Uterus (tissue), 3 donors: ENCODE measurements at regions not wholly inside any gene's neighbourhood (a gene's known extent, or its start where the extent isn't known, plus 50 kb on each side); places are given as distances from the start of the nearest gene placed in this dataset.

Experiments used
- DNase-seq, 2 donors: peaks; one replicate each; pipeline ENCODE4 v3.0.0-alpha.2; 2019 to 2020
- H3K27ac ChIP-seq, 2 donors: fragments of 200-600 bp; sonication (generic); 1 replicate in 1 of 2; 2 replicates in 1 of 2; pipeline ENCODE4 v1.5.1; 2016 to 2018
- H3K27me3 ChIP-seq, 2 donors: fragments of 200-600 bp; sonication (generic); one replicate each; pipeline ENCODE4 v1.5.1; 2018 to 2019; ENCODE audit warnings: control low read depth in 1 of 2
- H3K36me3 ChIP-seq, 2 donors: fragments of 200-600 bp; sonication (generic); one replicate each; pipeline ENCODE4 v1.5.1; 2019; ENCODE audit warnings: control low read depth in 1 of 2
- H3K4me1 ChIP-seq, 2 donors: fragments of 200-600 bp; sonication (generic); one replicate each; pipeline ENCODE4 v1.5.1; 2018 to 2019; ENCODE audit warnings: control low read depth in 1 of 2
- H3K4me3 ChIP-seq, 2 donors: fragments of 200-600 bp; sonication (generic); 1 replicate in 1 of 2; 2 replicates in 1 of 2; pipeline ENCODE4 v1.5.1; 2018 to 2019; ENCODE audit warnings: mild to moderate bottlenecking in 1 of 2
- H3K9me3 ChIP-seq, 2 donors: fragments of 200-600 bp; sonication (generic); one replicate each; pipeline ENCODE4 v1.5.1; 2019; ENCODE audit warnings: control low read depth in 1 of 2
- CTCF ChIP-seq, 4 experiments: fragments of 200-600 bp in 2 of 4; fragments of 450-650 bp in 2 of 4; sonication (generic) in 2 of 4; IDR thresholded peaks; one replicate each; pipeline ENCODE4 v1.5.1; 2016 to 2019; ENCODE audit warnings: antibody characterized with exemption in 4 of 4, mild to moderate bottlenecking in 2 of 4, moderate library complexity in 1 of 4
- POLR2A ChIP-seq, 2 donors: fragments of 450-650 bp; IDR thresholded peaks; one replicate each; pipeline ENCODE4 v1.6.1; 2016; ENCODE audit warnings: antibody characterized with exemption in 2 of 2, mild to moderate bottlenecking in 1 of 2, moderate library complexity in 1 of 2
- intact Hi-C: fragments of 100-400 bp; cut with DNase I; formaldehyde crosslinking; loops from one replicate; pipeline ENCODE4 v1.15.1; 2023; ENCODE audit warnings: low total_unique reads
- donor health status: DM: yes; HTN: yes; CAD: no.

GRCh38 chr4:130288576-130288975 is 1192.6 kb downstream of the C4orf33 start:
- TF ChIP-seq POLR2A (IDR thresholded peaks at IDR 0.05) (no peak), CTCF (IDR thresholded peaks at IDR 0.05) (no peak)
- peaks cover 0 to 3% of the 10 kb centered on the region in 2 donors for H3K27me3 ChIP-seq
- no peak for DNase-seq
- H3K27ac ChIP-seq: no peak overlapping the region
- H3K4me1 ChIP-seq: no peaks in the 10 kb centered on the region
- no peaks in the 10 kb centered on the region for H3K36me3 ChIP-seq
- intact Hi-C loops: no loop called here
- no peak overlapping the region for H3K4me3 ChIP-seq
- H3K9me3 ChIP-seq: no peaks in the 10 kb centered on the region

- Histone ChIP-seq H3K27ac (no peak overlapping the region), H3K4me3 (no peak overlapping the region), H3K4me1 (no peaks in the 10 kb centered on the region), H3K9me3 (no peaks in the 10 kb centered on the region), H3K27me3 (no peaks in the 10 kb centered on the region), H3K36me3 (no peaks in the 10 kb centered on the region)
- DNase-seq: no peak
- no peak for TF ChIP-seq POLR2A (IDR thresholded peaks at IDR 0.05)
- no peak for TF ChIP-seq CTCF (IDR thresholded peaks at IDR 0.05)
- intact Hi-C loops: no loop called here
Observed at GRCh38 chr4:130293692-130294091, 1197.7 kb downstream of the C4orf33 start.

- H3K36me3 ChIP-seq: no peaks in the 10 kb centered on the region
- DNase-seq: no peak
- H3K27ac ChIP-seq: no peak overlapping the region
- H3K9me3 ChIP-seq: no peaks in the 10 kb centered on the region
- TF ChIP-seq CTCF (IDR thresholded peaks at IDR 0.05) (no peak), POLR2A (IDR thresholded peaks at IDR 0.05) (no peak)
- H3K27me3 ChIP-seq: no peaks in the 10 kb centered on the region
- intact Hi-C loops: no loop called here
- H3K4me1 ChIP-seq: no peaks in the 10 kb centered on the region
- H3K4me3 ChIP-seq: no peak overlapping the region
Observed at GRCh38 chr4:130296448-130296847, 1200.5 kb downstream of the C4orf33 start.

GRCh38 chr4:130306566-130306965 is 1210.6 kb downstream of the C4orf33 start:
- no peaks in the 10 kb centered on the region for H3K36me3 ChIP-seq
- DNase-seq: no peak
- no peak overlapping the region for H3K4me3 ChIP-seq
- intact Hi-C loops: no loop called here
- H3K4me1 ChIP-seq: no peaks in the 10 kb centered on the region
- no peak for TF ChIP-seq CTCF (IDR thresholded peaks at IDR 0.05)
- no peak for TF ChIP-seq POLR2A (IDR thresholded peaks at IDR 0.05)
- no peak overlapping the region for H3K27ac ChIP-seq
- H3K27me3 ChIP-seq: no peaks in the 10 kb centered on the region
- H3K9me3 ChIP-seq: no peaks in the 10 kb centered on the region

- Histone ChIP-seq H3K27ac (no peak overlapping the region), H3K4me1 (no peaks in the 10 kb centered on the region), H3K27me3 (no peaks in the 10 kb centered on the region), H3K36me3 (no peaks in the 10 kb centered on the region), H3K4me3 (no peak overlapping the region), H3K9me3 (no peaks in the 10 kb centered on the region)
- DNase-seq: no peak
- intact Hi-C loops: no loop called here
- TF ChIP-seq POLR2A (IDR thresholded peaks at IDR 0.05): no peak
Observed at GRCh38 chr4:130309221-130309620, 1213.3 kb downstream of the C4orf33 start.

GRCh38 chr4:130322439-130322838 is 1226.5 kb downstream of the C4orf33 start:
- H3K27ac ChIP-seq: no peak overlapping the region
- intact Hi-C loops: no loop called here
- no peaks in the 10 kb centered on the region for H3K36me3 ChIP-seq
- TF ChIP-seq POLR2A (IDR thresholded peaks at IDR 0.05): no peak
- no peak for TF ChIP-seq CTCF (IDR thresholded peaks at IDR 0.05)
- no peak for DNase-seq
- H3K27me3 ChIP-seq: no peaks in the 10 kb centered on the region
- no peak overlapping the region for H3K4me3 ChIP-seq
- H3K4me1 ChIP-seq: no peaks in the 10 kb centered on the region
- H3K9me3 ChIP-seq: no peaks in the 10 kb centered on the region
